Tibial artery (tissue), 4 donors: ENCODE measurements at regions not wholly inside any gene's neighbourhood (a gene's known extent, or its start where the extent isn't known, plus 50 kb on each side); places are given as distances from the start of the nearest gene placed in this dataset.

Source experiments
- DNase-seq, 2 donors: peaks; one replicate each; pipeline ENCODE4 v3.0.0-alpha.2; 2019
- H3K27ac ChIP-seq, 2 donors: fragments of 200-600 bp; sonication (generic) in 1 of 2; 1 replicate in 1 of 2; 2 replicates in 1 of 2; pipeline ENCODE4 v1.5.1; 2018 to 2019; ENCODE audit warnings: mild to moderate bottlenecking in 1 of 2
- H3K27me3 ChIP-seq, 2 donors: fragments of 200-600 bp; sonication (generic) in 1 of 2; one replicate each; pipeline versions ENCODE4 v1.5.1 to v1.6.0; 2016 to 2019
- H3K36me3 ChIP-seq, 3 donors: fragments of 200-600 bp; sonication (generic) in 2 of 3; one replicate each; pipeline ENCODE4 v1.5.1; 2016 to 2019; ENCODE audit warnings: mild to moderate bottlenecking in 2 of 3
- H3K4me1 ChIP-seq, 4 donors: fragments of 200-600 bp; sonication (generic) in 2 of 4; 1 replicate in 3 of 4; 2 replicates in 1 of 4; pipeline ENCODE4 v1.5.1; 2016 to 2019
- H3K4me3 ChIP-seq, 2 donors: fragments of 200-600 bp; sonication (generic) in 1 of 2; 1 replicate in 1 of 2; 2 replicates in 1 of 2; pipeline ENCODE4 v1.5.1; 2018 to 2019; ENCODE audit warnings: mild to moderate bottlenecking in 2 of 2
- H3K9me3 ChIP-seq, 3 donors: fragments of 200-600 bp; sonication (generic) in 1 of 3; one replicate each; pipeline ENCODE4 v1.5.1; 2016 to 2019
- intact Hi-C: fragments of 100-400 bp; cut with DNase I; formaldehyde crosslinking; loops from one replicate; pipeline ENCODE4 v1.15.0; 2023; ENCODE audit warnings: low total_unique reads
- TF ChIP-seq, protein P1 (sequence below), 2 experiments: fragments of 200-600 bp in 1 of 2; fragments of 450-650 bp in 1 of 2; IDR thresholded peaks; one replicate each; pipeline ENCODE4 v1.5.1; 2017 to 2019; ENCODE audit warnings: antibody characterized with exemption in 2 of 2, mild to moderate bottlenecking in 1 of 2, moderate library complexity in 1 of 2

DNA sequence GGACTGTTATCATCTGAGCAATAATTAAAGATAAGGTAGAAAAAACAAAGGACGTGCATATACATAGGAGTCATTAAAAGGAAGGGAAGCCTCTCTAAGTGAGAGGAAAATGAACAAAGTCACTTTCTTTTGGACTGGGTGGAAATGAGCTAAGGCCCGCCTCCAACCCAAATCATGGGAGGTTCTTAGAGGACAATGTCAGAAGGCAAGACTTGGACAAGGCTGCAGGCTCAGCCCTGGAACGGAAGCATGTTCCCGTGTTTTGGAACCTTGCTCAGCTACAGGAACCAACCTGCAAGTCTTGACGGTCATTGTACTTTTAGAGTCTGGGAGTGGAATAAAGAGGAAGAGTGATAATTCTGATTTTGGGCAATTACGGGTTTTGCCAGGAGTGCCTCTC, 59.4 kb upstream of the EPB41L3 start:
- Histone ChIP-seq H3K4me3 (no peak overlapping the region), H3K27me3 (no peaks in the 10 kb centered on the region), H3K4me1 (no peaks in the 10 kb centered on the region), H3K36me3 (no peaks in the 10 kb centered on the region), H3K27ac (no peak overlapping the region), H3K9me3 (no peaks in the 10 kb centered on the region)
- no peak for DNase-seq
- TF ChIP-seq, protein P1, sequence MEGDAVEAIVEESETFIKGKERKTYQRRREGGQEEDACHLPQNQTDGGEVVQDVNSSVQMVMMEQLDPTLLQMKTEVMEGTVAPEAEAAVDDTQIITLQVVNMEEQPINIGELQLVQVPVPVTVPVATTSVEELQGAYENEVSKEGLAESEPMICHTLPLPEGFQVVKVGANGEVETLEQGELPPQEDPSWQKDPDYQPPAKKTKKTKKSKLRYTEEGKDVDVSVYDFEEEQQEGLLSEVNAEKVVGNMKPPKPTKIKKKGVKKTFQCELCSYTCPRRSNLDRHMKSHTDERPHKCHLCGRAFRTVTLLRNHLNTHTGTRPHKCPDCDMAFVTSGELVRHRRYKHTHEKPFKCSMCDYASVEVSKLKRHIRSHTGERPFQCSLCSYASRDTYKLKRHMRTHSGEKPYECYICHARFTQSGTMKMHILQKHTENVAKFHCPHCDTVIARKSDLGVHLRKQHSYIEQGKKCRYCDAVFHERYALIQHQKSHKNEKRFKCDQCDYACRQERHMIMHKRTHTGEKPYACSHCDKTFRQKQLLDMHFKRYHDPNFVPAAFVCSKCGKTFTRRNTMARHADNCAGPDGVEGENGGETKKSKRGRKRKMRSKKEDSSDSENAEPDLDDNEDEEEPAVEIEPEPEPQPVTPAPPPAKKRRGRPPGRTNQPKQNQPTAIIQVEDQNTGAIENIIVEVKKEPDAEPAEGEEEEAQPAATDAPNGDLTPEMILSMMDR (IDR thresholded peaks at IDR 0.05) = no peak
- intact Hi-C loops = no loop called here

DNA sequence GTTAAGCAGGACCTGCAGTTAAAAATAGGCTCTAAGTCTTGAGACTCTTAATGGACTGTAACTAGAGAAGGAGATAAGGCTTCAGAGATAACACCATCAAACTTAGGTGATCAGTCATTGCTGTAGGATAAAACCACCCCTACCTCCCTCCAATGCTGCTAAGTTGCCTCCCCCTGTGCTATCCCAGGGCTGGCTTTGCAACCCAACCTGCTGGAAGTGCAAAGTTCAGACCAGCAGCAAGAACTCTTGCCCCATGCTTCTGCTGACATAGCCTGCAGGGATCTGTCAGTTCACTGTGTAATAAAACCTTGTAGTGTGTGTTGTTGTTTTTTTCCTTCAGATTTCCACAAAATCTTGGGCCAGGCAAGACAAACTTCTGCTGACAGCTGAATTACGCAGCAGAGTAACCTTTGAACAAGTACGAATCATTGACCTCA, 57.4 kb upstream of the EPB41L3 start:
- H3K9me3 ChIP-seq = no peaks in the 10 kb centered on the region
- no peaks in the 10 kb centered on the region for H3K27me3 ChIP-seq
- no peak overlapping the region for H3K4me3 ChIP-seq
- no peaks in the 10 kb centered on the region for H3K36me3 ChIP-seq
- TF ChIP-seq, protein P1 (IDR thresholded peaks at IDR 0.05) = no peak
- intact Hi-C loops = no loop called here
- no peak overlapping the region for H3K27ac ChIP-seq
- no peaks in the 10 kb centered on the region for H3K4me1 ChIP-seq
- no peak for DNase-seq

DNA sequence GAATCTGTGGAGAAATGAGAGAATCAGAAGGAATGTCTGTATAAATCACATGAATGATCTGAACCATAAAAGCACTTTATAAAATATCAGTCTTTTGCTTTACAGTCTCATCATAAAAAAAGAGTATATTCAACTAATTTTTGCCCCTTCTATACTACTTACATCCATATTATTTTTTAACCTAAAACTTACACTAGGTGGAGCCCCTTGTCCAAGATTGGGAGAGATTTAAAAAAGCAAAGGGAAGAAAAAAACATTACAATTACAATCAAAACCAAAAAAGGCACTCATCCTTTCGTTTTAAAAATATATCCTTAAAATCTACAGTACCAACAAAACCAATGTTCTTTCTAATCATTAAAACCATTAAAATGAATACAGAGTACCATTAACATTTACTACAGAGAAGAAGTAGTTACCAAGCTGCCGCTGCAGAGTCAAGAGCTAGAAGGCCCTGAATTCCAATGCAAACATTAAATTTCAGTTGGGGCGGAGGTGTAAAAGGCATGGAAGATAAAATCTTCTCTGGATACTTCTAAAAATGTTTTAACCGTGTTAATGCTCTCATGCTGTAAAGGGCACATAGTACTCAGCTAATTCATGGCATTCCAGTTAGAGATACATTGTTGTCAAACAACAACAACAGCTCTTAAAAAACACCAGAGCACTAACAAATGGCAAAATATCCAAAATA, 56.7 kb upstream of the EPB41L3 start:
- no peak for DNase-seq

DNA sequence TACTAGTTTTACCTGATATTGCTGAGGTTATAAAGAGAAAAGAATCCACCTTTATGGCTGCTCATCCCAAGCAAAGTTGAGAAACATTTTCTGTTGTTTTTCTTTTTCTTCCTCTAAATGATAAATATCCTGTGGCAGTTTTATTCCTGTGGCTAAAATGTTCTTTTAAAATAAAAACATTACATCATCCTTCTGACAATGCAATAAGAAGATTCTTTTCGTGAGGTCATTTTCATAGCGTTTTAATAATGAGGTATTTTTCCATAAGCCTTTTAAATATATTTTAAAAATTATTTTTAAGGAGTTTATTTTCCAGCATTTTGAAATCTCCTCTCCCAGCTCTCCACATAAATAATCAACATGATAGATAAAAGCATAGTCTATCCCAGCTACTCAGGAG, 52.8 kb upstream of the EPB41L3 start:
- Histone ChIP-seq H3K4me1 (no peaks in the 10 kb centered on the region), H3K27ac (no peak overlapping the region), H3K27me3 (no peaks in the 10 kb centered on the region), H3K9me3 (no peaks in the 10 kb centered on the region), H3K36me3 (no peaks in the 10 kb centered on the region), H3K4me3 (no peak overlapping the region)
- DNase-seq = no peak
- TF ChIP-seq, protein P1 (IDR thresholded peaks at IDR 0.05) = no peak
- intact Hi-C loops = no loop called here

More for the DNA sequence above, 56.7 kb upstream of the EPB41L3 start:
- Histone ChIP-seq H3K4me3 (no peak overlapping the region), H3K4me1 (no peaks in the 10 kb centered on the region), H3K27ac (no peak overlapping the region), H3K9me3 (no peaks in the 10 kb centered on the region), H3K36me3 (no peaks in the 10 kb centered on the region), H3K27me3 (no peaks in the 10 kb centered on the region)
- TF ChIP-seq, protein P1 (IDR thresholded peaks at IDR 0.05) = peak; percentile 21 to 32
- intact Hi-C loops = no loop called here
